ENCODE measurements at regions not wholly inside any gene's neighbourhood (a gene's known extent, or its start where the extent isn't known, plus 50 kb on each side); places are given as distances from the start of the nearest gene placed in this dataset.

DNA sequence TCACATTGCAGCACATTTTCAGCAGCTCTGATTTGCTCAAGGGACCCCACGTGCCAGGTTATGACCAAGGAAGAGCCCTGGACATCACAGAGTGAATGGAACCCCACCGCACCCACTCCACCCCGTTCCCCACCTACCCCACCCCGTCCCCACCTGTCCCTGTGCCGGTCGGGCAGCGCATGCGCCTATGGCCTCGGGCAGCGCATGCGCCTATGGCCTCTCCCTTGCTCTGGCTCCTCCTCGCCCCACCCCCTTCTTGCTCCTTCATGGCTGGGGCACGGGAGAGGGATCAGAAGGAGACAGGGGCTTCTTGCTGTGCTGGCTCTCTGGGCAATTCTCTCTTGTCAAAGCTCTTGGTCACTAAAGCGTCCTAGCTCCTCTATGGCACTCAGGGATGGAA is 371.8 kb upstream of the HS6ST1 start:
- CTCF ChIA-PET: no interaction called here
- Histone ChIP-seq H2AFZ (ENCODE audit: low read depth, low read length) (no peak overlapping the region), H3K4me2 (ENCODE audit: insufficient read depth, low read length) (no peak overlapping the region), H4K20me1 (replicated peaks; ENCODE audit: control insufficient read depth, extremely low read depth, insufficient read depth, low read length) (no peaks in the 10 kb centered on the region), H3K27ac (ENCODE audit: insufficient read depth, low read depth, low read length) (no peak overlapping the region), H3K4me3 (replicated peaks in 1 of 3; ENCODE audit: insufficient read depth in 1 of 3, low read depth in 1 of 3, low read length in 3 of 3) (no peak overlapping the region), H3K79me2 (ENCODE audit: control insufficient read depth, insufficient read depth, low read length) (no peaks in the 10 kb centered on the region), H3K4me1 (ENCODE audit: control insufficient read depth, extremely low read depth, insufficient read depth, low read length) (no peaks in the 10 kb centered on the region), H3K9me1 (replicated peaks; ENCODE audit: control insufficient read depth, extremely low read depth, insufficient read depth, low read length) (no peaks in the 10 kb centered on the region), H3K9me3 (replicated peaks; ENCODE audit: control insufficient read depth, insufficient read depth, low read length) (no peaks in the 10 kb centered on the region), H3K27me3 (ENCODE audit: control insufficient read depth in 2 of 2, insufficient read depth in 2 of 2, low read length in 2 of 2) (no peaks in the 10 kb centered on the region), H3K9ac (replicated peaks; ENCODE audit: extremely low read depth, insufficient read depth, low read length) (no peak overlapping the region), H3K36me3 (ENCODE audit: control insufficient read depth in 2 of 2, extremely low read depth in 1 of 2, insufficient read depth in 2 of 2, low read length in 2 of 2) (no peaks in the 10 kb centered on the region)
- no TSS peak for BruUV-seq (replicated peaks)
- DNase-seq (ENCODE audit: low read depth, low spot score) (no peak), FAIRE-seq (no peak)
- intact Hi-C loops (cut with micrococcal nuclease): no loop called here
- dilution Hi-C loops (cut with MboI; ENCODE audit: extremely low pct_ligation_motif_present, low sequenced_read_pairs): no loop called here
- TF ChIP-seq, protein P1, sequence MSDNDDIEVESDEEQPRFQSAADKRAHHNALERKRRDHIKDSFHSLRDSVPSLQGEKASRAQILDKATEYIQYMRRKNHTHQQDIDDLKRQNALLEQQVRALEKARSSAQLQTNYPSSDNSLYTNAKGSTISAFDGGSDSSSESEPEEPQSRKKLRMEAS (IDR thresholded peaks at IDR 0.05; ENCODE audit: insufficient read depth, insufficient read length): no peak
- POLR2A ChIA-PET: no interaction called here

DNA sequence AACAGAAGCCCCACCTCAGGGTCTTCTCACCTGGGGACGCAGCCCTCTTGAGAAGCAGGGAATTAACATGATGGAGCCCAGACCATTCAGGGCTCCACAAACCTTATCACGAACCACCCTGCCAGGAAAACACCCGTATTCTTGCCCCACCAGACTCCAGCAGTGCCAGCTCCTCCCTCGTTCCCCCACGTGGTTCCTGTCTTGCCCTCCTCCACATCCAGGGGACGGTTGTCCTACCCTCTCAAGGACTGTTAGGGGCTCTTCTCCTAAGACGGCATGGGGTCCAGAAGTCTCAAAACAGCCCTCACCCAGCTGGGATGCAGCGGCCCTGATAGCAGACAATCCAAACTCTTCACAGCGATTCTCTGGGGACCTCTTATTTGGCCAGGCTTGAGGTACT is 372.2 kb upstream of the HS6ST1 start:
- Histone ChIP-seq H3K9ac (replicated peaks; ENCODE audit: extremely low read depth, insufficient read depth, low read length) (no peak overlapping the region), H3K4me2 (ENCODE audit: insufficient read depth, low read length) (no peak overlapping the region), H2AFZ (ENCODE audit: low read depth, low read length) (no peak overlapping the region), H4K20me1 (replicated peaks; ENCODE audit: control insufficient read depth, extremely low read depth, insufficient read depth, low read length) (no peaks in the 10 kb centered on the region), H3K9me1 (replicated peaks; ENCODE audit: control insufficient read depth, extremely low read depth, insufficient read depth, low read length) (no peaks in the 10 kb centered on the region), H3K4me1 (ENCODE audit: control insufficient read depth, extremely low read depth, insufficient read depth, low read length) (no peaks in the 10 kb centered on the region), H3K79me2 (ENCODE audit: control insufficient read depth, insufficient read depth, low read length) (no peaks in the 10 kb centered on the region), H3K4me3 (replicated peaks in 1 of 3; ENCODE audit: insufficient read depth in 1 of 3, low read depth in 1 of 3, low read length in 3 of 3) (no peak overlapping the region), H3K36me3 (ENCODE audit: control insufficient read depth in 2 of 2, extremely low read depth in 1 of 2, insufficient read depth in 2 of 2, low read length in 2 of 2) (no peaks in the 10 kb centered on the region), H3K9me3 (replicated peaks; ENCODE audit: control insufficient read depth, insufficient read depth, low read length) (no peaks in the 10 kb centered on the region), H3K27me3 (ENCODE audit: control insufficient read depth in 2 of 2, insufficient read depth in 2 of 2, low read length in 2 of 2) (no peaks in the 10 kb centered on the region), H3K27ac (ENCODE audit: insufficient read depth, low read depth, low read length) (no peak overlapping the region)
- ChIA-PET CTCF (no interaction called here), POLR2A (no interaction called here)
- FAIRE-seq (no peak), DNase-seq (ENCODE audit: low read depth, low spot score) (no peak)
- BruUV-seq (replicated peaks): no TSS peak
- intact Hi-C loops (cut with micrococcal nuclease) (no loop called here), dilution Hi-C loops (cut with MboI; ENCODE audit: extremely low pct_ligation_motif_present, low sequenced_read_pairs) (no loop called here)
- TF ChIP-seq FOS (IDR thresholded peaks at IDR 0.05; ENCODE audit: borderline replicate concordance, insufficient read depth, low read length): no peak
- TF ChIP-seq POLR2A (IDR thresholded peaks at IDR 0.05; ENCODE audit: low read depth, low read length): no peak
- TF ChIP-seq JUN (IDR thresholded peaks at IDR 0.05; ENCODE audit: borderline replicate concordance, insufficient read depth, insufficient read length, low read depth): no peak
- TF ChIP-seq EZH2 (IDR thresholded peaks at IDR 0.05; ENCODE audit: borderline replicate concordance, low read depth, low read length, severe bottlenecking): no peak
- TF ChIP-seq GATA2 (IDR thresholded peaks at IDR 0.05; ENCODE audit: insufficient read depth, insufficient read length, low read depth, low read length): no peak
- no peak for TF ChIP-seq POLR2AphosphoS5 (IDR thresholded peaks at IDR 0.05; ENCODE audit: insufficient read depth, low read depth, low read length)
- TF ChIP-seq MYC (IDR thresholded peaks at IDR 0.05; ENCODE audit: low read depth, low read length): no peak
- TF ChIP-seq, protein P1 (IDR thresholded peaks at IDR 0.05; ENCODE audit: insufficient read depth, insufficient read length): no peak
- TF ChIP-seq, protein P2, sequence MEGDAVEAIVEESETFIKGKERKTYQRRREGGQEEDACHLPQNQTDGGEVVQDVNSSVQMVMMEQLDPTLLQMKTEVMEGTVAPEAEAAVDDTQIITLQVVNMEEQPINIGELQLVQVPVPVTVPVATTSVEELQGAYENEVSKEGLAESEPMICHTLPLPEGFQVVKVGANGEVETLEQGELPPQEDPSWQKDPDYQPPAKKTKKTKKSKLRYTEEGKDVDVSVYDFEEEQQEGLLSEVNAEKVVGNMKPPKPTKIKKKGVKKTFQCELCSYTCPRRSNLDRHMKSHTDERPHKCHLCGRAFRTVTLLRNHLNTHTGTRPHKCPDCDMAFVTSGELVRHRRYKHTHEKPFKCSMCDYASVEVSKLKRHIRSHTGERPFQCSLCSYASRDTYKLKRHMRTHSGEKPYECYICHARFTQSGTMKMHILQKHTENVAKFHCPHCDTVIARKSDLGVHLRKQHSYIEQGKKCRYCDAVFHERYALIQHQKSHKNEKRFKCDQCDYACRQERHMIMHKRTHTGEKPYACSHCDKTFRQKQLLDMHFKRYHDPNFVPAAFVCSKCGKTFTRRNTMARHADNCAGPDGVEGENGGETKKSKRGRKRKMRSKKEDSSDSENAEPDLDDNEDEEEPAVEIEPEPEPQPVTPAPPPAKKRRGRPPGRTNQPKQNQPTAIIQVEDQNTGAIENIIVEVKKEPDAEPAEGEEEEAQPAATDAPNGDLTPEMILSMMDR (IDR thresholded peaks at IDR 0.05; ENCODE audit: extremely low read depth in 1 of 2, insufficient read depth in 1 of 2, low read depth in 1 of 2, low read length in 2 of 2): no peak
